ENCODE measurements at regions not wholly inside any gene's neighbourhood (a gene's known extent, or its start where the extent isn't known, plus 50 kb on each side); places are given as distances from the start of the nearest gene placed in this dataset.

- no peak overlapping the region for H3K9ac ChIP-seq (ENCODE audit: low read length)
- H3K4me1 ChIP-seq (ENCODE audit: low read length) = peaks cover 21% of the 10 kb centered on the region
- no peaks in the 10 kb centered on the region for H4K20me1 ChIP-seq (ENCODE audit: insufficient read depth, low read length)
- H3K4me3 ChIP-seq (ENCODE audit: low read length) = no peak overlapping the region
- TF ChIP-seq, protein P1, sequence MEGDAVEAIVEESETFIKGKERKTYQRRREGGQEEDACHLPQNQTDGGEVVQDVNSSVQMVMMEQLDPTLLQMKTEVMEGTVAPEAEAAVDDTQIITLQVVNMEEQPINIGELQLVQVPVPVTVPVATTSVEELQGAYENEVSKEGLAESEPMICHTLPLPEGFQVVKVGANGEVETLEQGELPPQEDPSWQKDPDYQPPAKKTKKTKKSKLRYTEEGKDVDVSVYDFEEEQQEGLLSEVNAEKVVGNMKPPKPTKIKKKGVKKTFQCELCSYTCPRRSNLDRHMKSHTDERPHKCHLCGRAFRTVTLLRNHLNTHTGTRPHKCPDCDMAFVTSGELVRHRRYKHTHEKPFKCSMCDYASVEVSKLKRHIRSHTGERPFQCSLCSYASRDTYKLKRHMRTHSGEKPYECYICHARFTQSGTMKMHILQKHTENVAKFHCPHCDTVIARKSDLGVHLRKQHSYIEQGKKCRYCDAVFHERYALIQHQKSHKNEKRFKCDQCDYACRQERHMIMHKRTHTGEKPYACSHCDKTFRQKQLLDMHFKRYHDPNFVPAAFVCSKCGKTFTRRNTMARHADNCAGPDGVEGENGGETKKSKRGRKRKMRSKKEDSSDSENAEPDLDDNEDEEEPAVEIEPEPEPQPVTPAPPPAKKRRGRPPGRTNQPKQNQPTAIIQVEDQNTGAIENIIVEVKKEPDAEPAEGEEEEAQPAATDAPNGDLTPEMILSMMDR (IDR thresholded peaks at IDR 0.05; ENCODE audit: low read depth, low read length) = no peak
- no peak for TF ChIP-seq EZH2phosphoT487 (IDR thresholded peaks at IDR 0.05; ENCODE audit: low read depth)
- no peaks in the 10 kb centered on the region for H3K9me3 ChIP-seq (ENCODE audit: insufficient read depth, low read length)
- no peak overlapping the region for H3K4me2 ChIP-seq (ENCODE audit: low read length)
- no peaks in the 10 kb centered on the region for H3K27me3 ChIP-seq (ENCODE audit: low read depth, low read length)
- no peak overlapping the region for H2AFZ ChIP-seq (ENCODE audit: low read depth, low read length)
- H3K27ac ChIP-seq (ENCODE audit: low read length) = no peak overlapping the region
- H3K36me3 ChIP-seq (replicated peaks; ENCODE audit: low read depth, low read length) = no peaks in the 10 kb centered on the region
- H3K79me2 ChIP-seq (ENCODE audit: low read length) = no peaks in the 10 kb centered on the region
Measured at GRCh38 chr3:192038726-192039125, 577.8 kb downstream of the PYDC2 start.

GRCh38 chr3:192039593-192039992 lies 578.6 kb downstream of the PYDC2 start:
- Histone ChIP-seq H4K20me1 (ENCODE audit: insufficient read depth, low read length) (no peaks in the 10 kb centered on the region), H2AFZ (ENCODE audit: low read depth, low read length) (no peak overlapping the region; the same call in 1 of the 2 replicates), H3K9me3 (ENCODE audit: insufficient read depth, low read length) (peaks cover 2% of the 10 kb centered on the region; the same call in 1 of the 2 replicates), H3K4me2 (ENCODE audit: low read length) (no peak overlapping the region), H3K27me3 (ENCODE audit: low read depth, low read length) (no peaks in the 10 kb centered on the region), H3K4me3 (ENCODE audit: low read length) (no peak overlapping the region), H3K79me2 (ENCODE audit: low read length) (no peaks in the 10 kb centered on the region), H3K36me3 (replicated peaks; ENCODE audit: low read depth, low read length) (peaks cover 4% of the 10 kb centered on the region), H3K4me1 (ENCODE audit: low read length) (peaks cover 21% of the 10 kb centered on the region), H3K9ac (ENCODE audit: low read length) (no peak overlapping the region), H3K27ac (ENCODE audit: low read length) (no peak overlapping the region)
- TF ChIP-seq EZH2phosphoT487 (IDR thresholded peaks at IDR 0.05; ENCODE audit: low read depth) = no peak
- TF ChIP-seq, protein P1 (IDR thresholded peaks at IDR 0.05; ENCODE audit: low read depth, low read length) = no peak

DNA sequence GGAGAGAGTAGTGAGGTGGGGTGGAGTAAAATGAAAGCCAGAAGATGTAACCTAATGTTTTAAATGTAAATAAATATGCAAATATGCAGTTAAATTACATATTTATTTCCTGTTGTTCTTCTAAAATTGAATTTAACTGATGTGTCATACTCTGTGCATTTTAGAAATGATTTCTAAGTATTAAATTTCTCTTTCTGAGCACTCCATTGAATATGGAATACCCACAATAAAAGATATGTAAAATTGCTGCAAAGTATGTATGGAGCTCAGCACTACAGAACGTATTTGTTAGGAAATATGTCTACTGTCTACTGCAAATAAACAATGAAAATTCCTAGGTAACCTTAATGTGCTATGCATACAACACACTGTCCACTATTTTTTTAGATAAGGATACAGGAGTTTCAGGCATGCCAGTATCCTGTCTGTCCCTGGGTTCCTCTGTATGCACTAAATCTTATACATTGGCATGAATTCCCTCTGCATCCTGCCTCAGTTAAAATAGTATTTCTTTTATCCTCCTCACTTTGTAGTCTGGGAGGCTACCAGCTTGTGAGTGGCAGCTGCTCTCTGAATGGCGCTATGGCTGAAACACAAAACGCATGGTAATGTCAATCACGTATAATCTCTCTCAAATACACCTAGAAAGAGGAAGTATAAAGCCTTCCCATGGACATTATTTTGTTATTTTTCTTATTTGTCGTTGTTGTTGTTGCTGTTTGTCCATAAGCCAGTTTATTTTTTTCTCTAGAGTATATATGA lies 579.5 kb downstream of the PYDC2 start:
- H3K4me2 ChIP-seq (ENCODE audit: low read length) = no peak overlapping the region
- H3K4me1 ChIP-seq (ENCODE audit: low read length) = peaks cover 21% of the 10 kb centered on the region
- no peak overlapping the region for H2AFZ ChIP-seq (ENCODE audit: low read depth, low read length)

DNA sequence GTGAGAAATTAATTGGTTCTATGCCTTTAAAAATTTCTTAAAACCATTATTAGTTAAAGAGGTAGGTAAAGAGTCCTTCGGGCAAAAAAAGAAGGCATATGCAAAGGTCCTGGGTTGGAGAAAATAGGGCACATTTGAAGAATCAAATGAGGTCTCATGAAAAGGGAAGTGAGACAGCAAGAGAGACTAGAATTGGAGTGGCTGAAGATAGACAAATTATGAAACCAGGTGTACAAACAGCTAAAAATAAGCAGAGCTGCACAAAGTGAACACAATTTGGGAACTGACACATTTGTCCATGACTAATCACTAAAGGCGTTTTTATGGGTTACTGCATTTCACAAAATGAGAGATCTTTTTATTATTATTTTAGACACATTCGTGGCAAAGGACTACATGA lies 581.2 kb downstream of the PYDC2 start:
- no peaks in the 10 kb centered on the region for H4K20me1 ChIP-seq (ENCODE audit: insufficient read depth, low read length)
- H3K36me3 ChIP-seq (replicated peaks; ENCODE audit: low read depth, low read length) = peaks cover 4% of the 10 kb centered on the region
- H3K4me1 ChIP-seq (ENCODE audit: low read length) = peaks cover 21% of the 10 kb centered on the region
- no peaks in the 10 kb centered on the region for H3K27me3 ChIP-seq (ENCODE audit: low read depth, low read length)
- peaks cover 12% of the 10 kb centered on the region; the same call in 1 of the 2 replicates for H3K9me3 ChIP-seq (ENCODE audit: insufficient read depth, low read length)
- TF ChIP-seq, protein P1 (IDR thresholded peaks at IDR 0.05; ENCODE audit: low read depth, low read length) = no peak
- no peak for TF ChIP-seq EZH2phosphoT487 (IDR thresholded peaks at IDR 0.05; ENCODE audit: low read depth)
- no peak overlapping the region for H2AFZ ChIP-seq (ENCODE audit: low read depth, low read length)
- peak overlapping the region; percentile 25; the same call in 1 of the 2 replicates for H3K4me3 ChIP-seq (ENCODE audit: low read length)
- H3K79me2 ChIP-seq (ENCODE audit: low read length) = no peaks in the 10 kb centered on the region
- H3K9ac ChIP-seq (ENCODE audit: low read length) = no peak overlapping the region; the same call in 1 of the 2 replicates
- H3K27ac ChIP-seq (ENCODE audit: low read length) = peak overlapping the region; percentile 84
- peak overlapping the region; percentile 54 for H3K4me2 ChIP-seq (ENCODE audit: low read length)

More for the DNA sequence above, 579.5 kb downstream of the PYDC2 start:
- Histone ChIP-seq H4K20me1 (ENCODE audit: insufficient read depth, low read length) (no peaks in the 10 kb centered on the region), H3K36me3 (replicated peaks; ENCODE audit: low read depth, low read length) (peaks cover 4% of the 10 kb centered on the region), H3K27me3 (ENCODE audit: low read depth, low read length) (no peaks in the 10 kb centered on the region), H3K4me3 (ENCODE audit: low read length) (no peak overlapping the region), H3K79me2 (ENCODE audit: low read length) (no peaks in the 10 kb centered on the region), H3K9me3 (ENCODE audit: insufficient read depth, low read length) (peaks cover 8% of the 10 kb centered on the region; the same call in 1 of the 2 replicates), H3K27ac (ENCODE audit: low read length) (no peak overlapping the region), H3K9ac (ENCODE audit: low read length) (no peak overlapping the region)
- TF ChIP-seq, protein P1 (IDR thresholded peaks at IDR 0.05; ENCODE audit: low read depth, low read length) = no peak
- no peak for TF ChIP-seq EZH2phosphoT487 (IDR thresholded peaks at IDR 0.05; ENCODE audit: low read depth)

Measured in OCI-LY3 (cell line).